ENCODE measurements at regions not wholly inside any gene's neighbourhood (a gene's known extent, or its start where the extent isn't known, plus 50 kb on each side); places are given as distances from the start of the nearest gene placed in this dataset.

DNA sequence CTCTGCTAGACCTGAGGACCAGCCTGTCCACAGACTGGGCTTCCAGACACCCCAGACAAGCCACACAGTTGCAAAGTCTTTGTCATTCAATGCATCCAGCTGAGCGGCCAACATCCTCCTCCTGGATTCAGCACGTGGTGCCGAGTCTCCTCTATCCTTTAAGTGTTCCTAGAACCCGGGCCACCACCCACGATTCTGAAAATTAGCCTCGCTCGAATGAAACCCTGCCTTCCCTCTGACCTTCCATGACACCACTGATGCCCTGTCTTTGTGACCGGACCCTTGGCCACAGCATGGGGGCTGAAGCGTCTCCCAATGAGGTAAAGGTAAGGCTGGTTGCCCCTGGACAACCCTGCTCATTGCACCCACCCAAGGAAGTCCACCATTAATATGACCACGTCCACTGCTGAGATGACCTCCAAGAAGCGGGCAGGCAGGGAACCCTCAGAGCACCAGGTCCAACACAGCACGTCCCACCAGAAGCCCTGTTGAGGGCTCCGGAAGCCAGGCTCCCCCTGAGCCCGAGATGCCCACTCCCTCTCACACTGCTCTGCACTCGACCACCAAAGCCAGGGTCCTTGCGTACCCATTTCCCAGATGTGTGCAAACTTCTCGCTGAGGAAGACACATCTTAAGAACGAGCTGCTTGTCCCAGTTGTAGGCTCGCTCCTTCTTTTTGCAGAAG is 279.0 kb downstream of the CTTN start:
- Histone ChIP-seq H3K4me1 (no peaks in the 10 kb centered on the region), H3K27me3 (no peaks in the 10 kb centered on the region), H3K27ac (no peak overlapping the region), H3K9me3 (no peaks in the 10 kb centered on the region), H3K36me3 (no peaks in the 10 kb centered on the region), H3K4me3 (no peak overlapping the region)
- intact Hi-C loops (cut with DNase I; ENCODE audit: low total_unique reads), result no loop called here
- TF ChIP-seq POLR2A (IDR thresholded peaks at IDR 0.05) (no peak), CTCF (IDR thresholded peaks at IDR 0.05) (no peak)
- DNase-seq, result no peak

DNA sequence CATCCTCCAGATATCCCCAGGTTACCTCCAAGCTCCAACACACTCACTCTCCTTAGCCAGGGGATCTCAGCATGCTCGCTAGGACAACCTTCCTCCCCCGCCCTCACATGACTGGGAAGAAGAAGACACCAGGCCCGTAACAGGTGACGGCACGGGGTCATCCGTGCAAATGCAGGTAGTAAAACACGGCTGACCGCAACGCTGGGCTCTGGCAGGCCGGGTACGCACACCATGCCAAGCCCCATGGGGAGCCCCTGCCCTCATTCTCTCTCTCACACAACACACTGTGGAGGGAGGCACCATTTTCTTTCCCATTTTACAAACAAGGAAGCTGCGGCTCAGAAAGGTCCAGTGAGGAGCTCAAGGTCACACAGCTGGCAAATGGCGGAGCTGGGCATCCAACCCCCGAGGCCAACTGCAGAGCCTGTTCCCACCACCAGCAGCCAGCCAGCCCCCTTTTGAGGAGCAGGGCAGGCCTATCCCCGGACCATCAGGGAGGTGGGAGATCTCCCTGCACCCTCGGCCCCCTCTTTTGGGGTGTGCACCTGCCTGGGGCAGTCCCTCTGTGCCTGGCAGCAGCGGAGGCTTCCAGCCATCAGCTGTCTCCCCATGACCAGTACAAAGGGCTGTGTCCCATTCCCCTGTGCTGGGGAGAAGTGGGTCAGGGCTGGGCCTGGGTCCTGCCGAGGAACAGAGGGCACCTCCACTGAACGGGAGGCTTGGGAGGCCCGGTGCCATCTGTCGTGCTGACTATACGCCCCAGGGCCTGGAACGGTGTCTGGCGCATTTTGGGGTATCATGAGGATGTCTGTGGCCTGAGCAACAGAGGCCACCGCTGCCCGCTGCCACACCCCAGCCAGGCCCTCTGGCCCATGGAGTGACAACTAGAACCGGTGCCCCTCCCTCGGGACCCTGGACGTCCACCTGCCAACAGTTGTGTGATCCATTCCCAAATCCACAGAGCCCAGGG is 280.9 kb downstream of the CTTN start:
- no peak overlapping the region for H3K27ac ChIP-seq
- no peaks in the 10 kb centered on the region for H3K9me3 ChIP-seq
- H3K4me1 ChIP-seq, result no peaks in the 10 kb centered on the region
- no peak overlapping the region for H3K4me3 ChIP-seq
- no peaks in the 10 kb centered on the region for H3K36me3 ChIP-seq
- H3K27me3 ChIP-seq, result no peaks in the 10 kb centered on the region
- DNase-seq, result no peak
- TF ChIP-seq POLR2A (IDR thresholded peaks at IDR 0.05) (no peak), CTCF (IDR thresholded peaks at IDR 0.05) (no peak)
- intact Hi-C loops (cut with DNase I; ENCODE audit: low total_unique reads), result no loop called here

DNA sequence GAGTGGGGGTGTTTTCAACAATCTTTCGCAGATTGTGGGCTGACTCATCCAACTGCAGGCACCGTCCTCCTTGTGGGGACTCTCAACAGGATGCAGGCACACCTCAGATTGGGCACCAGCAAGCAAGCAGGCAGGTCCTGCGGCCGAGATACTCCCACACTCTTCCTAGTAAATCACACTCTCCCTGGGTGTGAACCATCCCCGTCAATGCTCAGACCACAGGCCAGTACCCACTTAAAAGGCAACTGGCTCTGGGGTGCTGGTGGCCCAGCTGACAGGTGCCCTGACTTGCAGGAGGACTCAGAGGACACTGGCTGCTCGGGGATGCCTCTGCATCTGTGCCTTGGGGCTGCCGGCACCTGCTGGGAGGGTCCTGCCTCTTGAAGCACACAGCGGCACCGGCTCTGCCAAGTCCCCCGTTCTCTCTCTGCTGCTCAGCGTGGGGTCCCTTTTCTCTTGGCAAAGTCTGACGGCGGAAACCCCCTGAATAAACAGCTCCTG is 282.5 kb downstream of the CTTN start:
- Histone ChIP-seq H3K27ac (no peak overlapping the region), H3K4me1 (no peaks in the 10 kb centered on the region), H3K27me3 (no peaks in the 10 kb centered on the region), H3K4me3 (no peak overlapping the region), H3K9me3 (no peaks in the 10 kb centered on the region), H3K36me3 (no peaks in the 10 kb centered on the region)
- intact Hi-C loops (cut with DNase I; ENCODE audit: low total_unique reads), result no loop called here
- DNase-seq, result no peak
- no peak for TF ChIP-seq POLR2A (IDR thresholded peaks at IDR 0.05)
- no peak for TF ChIP-seq CTCF (IDR thresholded peaks at IDR 0.05)

GRCh38 chr11:70682056-70682455 is 283.7 kb downstream of the CTTN start:
- no peaks in the 10 kb centered on the region for H3K9me3 ChIP-seq
- intact Hi-C loops (cut with DNase I; ENCODE audit: low total_unique reads), result no loop called here
- TF ChIP-seq CTCF (IDR thresholded peaks at IDR 0.05) (no peak), POLR2A (IDR thresholded peaks at IDR 0.05) (no peak)
- H3K36me3 ChIP-seq, result no peaks in the 10 kb centered on the region
- DNase-seq, result no peak
- H3K27me3 ChIP-seq, result no peaks in the 10 kb centered on the region
- no peak overlapping the region for H3K4me3 ChIP-seq
- H3K27ac ChIP-seq, result no peak overlapping the region
- H3K4me1 ChIP-seq, result no peaks in the 10 kb centered on the region

- TF ChIP-seq POLR2A (IDR thresholded peaks at IDR 0.05) (no peak), CTCF (IDR thresholded peaks at IDR 0.05) (no peak)
- intact Hi-C loops (cut with DNase I; ENCODE audit: low total_unique reads), result no loop called here
- Histone ChIP-seq H3K36me3 (no peaks in the 10 kb centered on the region), H3K27me3 (no peaks in the 10 kb centered on the region), H3K4me3 (no peak overlapping the region), H3K4me1 (no peaks in the 10 kb centered on the region), H3K27ac (no peak overlapping the region), H3K9me3 (no peaks in the 10 kb centered on the region)
- no peak for DNase-seq
These were observed 284.4 kb downstream of the CTTN start for GRCh38 chr11:70682760-70683159.
